Nephron (organoid): ENCODE measurements at regions not wholly inside any gene's neighbourhood (a gene's known extent, or its start where the extent isn't known, plus 50 kb on each side); places are given as distances from the start of the nearest gene placed in this dataset.
A peak's percentile ranks its signal among the peaks of the same experiment; 100 is the strongest.

Experiments
- H3K27ac Mint-ChIP-seq, 3 experiments: 2 replicates each; pipeline ENCODE4 v1.8.0; 2020; ENCODE audit warnings: mixed read lengths in 3 of 3, mild to moderate bottlenecking in 2 of 3, moderate library complexity in 1 of 3
- H3K27me3 Mint-ChIP-seq: 2 replicates; pipeline ENCODE4 v1.8.0; 2021; ENCODE audit warnings: low read depth, mild to moderate bottlenecking, moderate library complexity, mixed read lengths
- H3K36me3 Mint-ChIP-seq: 2 replicates; pipeline ENCODE4 v1.8.0; 2020; ENCODE audit warnings: low read depth, mixed read lengths
- H3K4me1 Mint-ChIP-seq: 2 replicates; pipeline ENCODE4 v1.8.0; 2020; ENCODE audit warnings: mixed read lengths
- H3K4me3 Mint-ChIP-seq, 3 experiments: 2 replicates each; pipeline ENCODE4 v1.8.0; 2020; ENCODE audit warnings: mild to moderate bottlenecking in 3 of 3, mixed read lengths in 3 of 3, moderate library complexity in 2 of 3
- H3K9me3 Mint-ChIP-seq: 2 replicates; pipeline ENCODE4 v1.8.0; 2020; ENCODE audit warnings: mixed read lengths
- TF ChIP-seq, protein P1 (sequence below), 3 experiments: fragments of 200-600 bp; sonication (generic); IDR thresholded peaks; one replicate each; pipeline ENCODE4 v1.5.0; 2021; ENCODE audit warnings: antibody characterized with exemption in 3 of 3; ENCODE audit not compliant: unreplicated experiment in 3 of 3

GRCh38 chr2:41486948-41487347, 560.9 kb upstream of the PKDCC start:
- H3K36me3 Mint-ChIP-seq = no peaks in the 10 kb centered on the region
- TF ChIP-seq, protein P1, sequence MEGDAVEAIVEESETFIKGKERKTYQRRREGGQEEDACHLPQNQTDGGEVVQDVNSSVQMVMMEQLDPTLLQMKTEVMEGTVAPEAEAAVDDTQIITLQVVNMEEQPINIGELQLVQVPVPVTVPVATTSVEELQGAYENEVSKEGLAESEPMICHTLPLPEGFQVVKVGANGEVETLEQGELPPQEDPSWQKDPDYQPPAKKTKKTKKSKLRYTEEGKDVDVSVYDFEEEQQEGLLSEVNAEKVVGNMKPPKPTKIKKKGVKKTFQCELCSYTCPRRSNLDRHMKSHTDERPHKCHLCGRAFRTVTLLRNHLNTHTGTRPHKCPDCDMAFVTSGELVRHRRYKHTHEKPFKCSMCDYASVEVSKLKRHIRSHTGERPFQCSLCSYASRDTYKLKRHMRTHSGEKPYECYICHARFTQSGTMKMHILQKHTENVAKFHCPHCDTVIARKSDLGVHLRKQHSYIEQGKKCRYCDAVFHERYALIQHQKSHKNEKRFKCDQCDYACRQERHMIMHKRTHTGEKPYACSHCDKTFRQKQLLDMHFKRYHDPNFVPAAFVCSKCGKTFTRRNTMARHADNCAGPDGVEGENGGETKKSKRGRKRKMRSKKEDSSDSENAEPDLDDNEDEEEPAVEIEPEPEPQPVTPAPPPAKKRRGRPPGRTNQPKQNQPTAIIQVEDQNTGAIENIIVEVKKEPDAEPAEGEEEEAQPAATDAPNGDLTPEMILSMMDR (IDR thresholded peaks at IDR 0.05; ENCODE audit: unreplicated experiment in 3 of 3) = no peak
- no peaks in the 10 kb centered on the region for H3K27me3 Mint-ChIP-seq
- H3K27ac Mint-ChIP-seq = no peak overlapping the region
- peaks cover 16% of the 10 kb centered on the region for H3K4me1 Mint-ChIP-seq
- peaks cover 16% of the 10 kb centered on the region for H3K9me3 Mint-ChIP-seq
- no peak overlapping the region for H3K4me3 Mint-ChIP-seq

DNA sequence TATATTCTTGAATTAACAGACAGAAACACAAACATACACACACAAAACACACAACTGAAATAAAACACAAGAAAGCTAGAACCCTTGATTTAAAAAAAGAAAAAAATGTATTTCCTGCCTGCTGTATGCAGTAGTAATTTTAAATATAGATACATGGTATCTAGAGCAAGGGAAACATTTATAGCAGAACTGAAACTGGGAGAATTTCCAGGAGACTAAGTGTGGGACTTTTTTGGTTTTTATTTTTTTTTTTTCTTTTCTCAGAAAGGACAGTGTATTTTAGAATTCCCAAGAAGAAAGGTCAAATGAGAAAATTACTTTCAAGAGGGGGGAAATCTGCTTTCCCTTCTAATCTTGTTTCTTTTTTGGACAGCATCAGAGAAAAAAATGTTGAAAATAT, 558.9 kb upstream of the PKDCC start:
- peak overlapping the region in 1 of 3 experiments; percentile 19 for H3K27ac Mint-ChIP-seq
- no peaks in the 10 kb centered on the region for H3K36me3 Mint-ChIP-seq
- peaks cover 6% of the 10 kb centered on the region for H3K4me1 Mint-ChIP-seq
- TF ChIP-seq, protein P1 (IDR thresholded peaks at IDR 0.05; ENCODE audit: unreplicated experiment in 3 of 3) = no peak
- H3K9me3 Mint-ChIP-seq = peaks cover 24% of the 10 kb centered on the region
- H3K27me3 Mint-ChIP-seq = no peaks in the 10 kb centered on the region
- H3K4me3 Mint-ChIP-seq = no peak overlapping the region

DNA sequence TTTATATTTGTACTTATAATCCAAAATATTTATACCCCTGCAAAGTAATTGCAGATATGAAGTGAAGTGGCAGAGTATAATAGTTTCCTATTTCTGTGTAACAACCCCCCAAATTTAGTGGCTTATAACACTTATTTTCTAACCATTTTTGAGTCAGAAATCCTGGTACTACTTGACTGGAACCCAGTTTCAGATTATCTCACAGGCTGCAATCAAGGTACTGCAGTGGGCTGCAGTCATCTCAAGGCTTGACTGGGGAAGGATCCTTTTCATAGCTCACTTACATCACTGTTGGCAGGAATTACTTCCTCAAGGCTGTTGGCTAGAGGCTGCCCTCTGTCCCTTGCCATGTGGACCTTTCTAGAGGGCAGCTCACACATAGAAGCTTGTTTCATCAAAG, 558.2 kb upstream of the PKDCC start:
- Mint-ChIP-seq H3K27me3 (no peaks in the 10 kb centered on the region), H3K4me3 (no peak overlapping the region), H3K4me1 (peaks cover 3% of the 10 kb centered on the region), H3K27ac (no peak overlapping the region), H3K36me3 (no peaks in the 10 kb centered on the region), H3K9me3 (peaks cover 30% of the 10 kb centered on the region)
- TF ChIP-seq, protein P1 (IDR thresholded peaks at IDR 0.05; ENCODE audit: unreplicated experiment in 3 of 3) = no peak

- Mint-ChIP-seq H3K4me3 (no peak overlapping the region), H3K9me3 (peaks cover 66% of the 10 kb centered on the region), H3K27me3 (no peaks in the 10 kb centered on the region), H3K4me1 (no peaks in the 10 kb centered on the region), H3K27ac (no peak overlapping the region), H3K36me3 (peaks cover 8% of the 10 kb centered on the region)
- TF ChIP-seq, protein P1 (IDR thresholded peaks at IDR 0.05; ENCODE audit: unreplicated experiment in 3 of 3) = no peak
Observed at GRCh38 chr2:41495050-41495449, 552.8 kb upstream of the PKDCC start.

DNA sequence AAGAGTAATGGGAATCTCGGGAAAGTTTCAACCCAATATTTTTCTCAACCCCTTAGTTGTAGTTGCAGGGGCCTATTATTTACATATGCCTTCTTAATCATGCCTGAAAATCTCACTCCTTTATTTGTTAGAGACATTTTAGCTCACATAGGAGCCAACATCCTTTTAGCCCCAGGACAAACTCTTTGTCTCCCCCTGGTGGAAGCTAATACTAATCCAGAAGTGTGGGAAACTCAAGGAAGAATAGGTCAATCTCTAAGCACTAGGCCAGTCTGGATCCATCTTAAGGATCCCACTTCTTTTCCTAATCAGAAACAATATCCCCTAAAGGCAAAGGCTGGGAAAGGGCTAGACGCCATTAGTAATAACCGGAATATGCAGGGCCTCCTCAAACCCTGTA, 550.9 kb upstream of the PKDCC start:
- TF ChIP-seq, protein P1 (IDR thresholded peaks at IDR 0.05; ENCODE audit: unreplicated experiment in 3 of 3) = no peak
- no peaks in the 10 kb centered on the region for H3K4me1 Mint-ChIP-seq
- H3K27ac Mint-ChIP-seq = no peak overlapping the region
- H3K4me3 Mint-ChIP-seq = no peak overlapping the region
- peaks cover 8% of the 10 kb centered on the region for H3K36me3 Mint-ChIP-seq
- H3K27me3 Mint-ChIP-seq = no peaks in the 10 kb centered on the region
- peaks cover 79% of the 10 kb centered on the region for H3K9me3 Mint-ChIP-seq

DNA sequence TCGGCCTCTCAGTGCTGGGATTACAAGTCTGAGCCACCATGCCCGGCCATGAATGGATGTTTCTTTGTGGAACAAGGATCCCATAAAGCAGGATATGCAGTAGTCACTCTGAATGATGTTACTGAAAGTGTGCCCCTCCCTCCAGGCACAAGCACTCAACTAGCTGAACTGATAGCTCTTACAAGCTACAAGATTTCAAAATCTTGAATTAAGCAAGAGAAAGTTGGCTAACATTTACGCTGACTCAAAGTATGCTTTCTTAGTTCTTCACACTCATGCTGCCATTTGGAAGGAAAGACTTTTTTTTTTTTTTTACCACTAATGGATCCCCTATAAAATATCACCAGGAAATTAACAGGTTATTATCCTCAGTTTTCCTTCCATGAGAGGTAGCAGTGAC, 549.0 kb upstream of the PKDCC start:
- Mint-ChIP-seq H3K27me3 (no peaks in the 10 kb centered on the region), H3K9me3 (peaks cover 84% of the 10 kb centered on the region), H3K4me1 (no peaks in the 10 kb centered on the region)

More for the DNA sequence above, 549.0 kb upstream of the PKDCC start:
- Mint-ChIP-seq H3K27ac (no peak overlapping the region), H3K4me3 (no peak overlapping the region), H3K36me3 (peaks cover 8% of the 10 kb centered on the region)
- TF ChIP-seq, protein P1 (IDR thresholded peaks at IDR 0.05; ENCODE audit: unreplicated experiment in 3 of 3) = no peak
